Smooth muscle cell (in vitro differentiated cells): ENCODE measurements at regions not wholly inside any gene's neighbourhood (a gene's known extent, or its start where the extent isn't known, plus 50 kb on each side); places are given as distances from the start of the nearest gene placed in this dataset.
A peak's percentile ranks its signal among the peaks of the same experiment; 100 is the strongest.

ENCODE experiments used
- DNase-seq: peaks from one replicate; lab custom pipeline; 2025; ENCODE audit not compliant: unreplicated experiment; lab: John Stamatoyannopoulos, UW
- H2AFZ ChIP-seq: fragments of 200-600 bp; sonication (generic); 2 replicates; pipeline ENCODE4 v1.6.0; 2016; ENCODE audit warnings: antibody characterized with exemption, low read depth, mild to moderate bottlenecking
- H3F3A ChIP-seq: fragments of 200-600 bp; sonication (generic); 2 replicates; pipeline ENCODE4 v1.6.0; 2017; ENCODE audit warnings: antibody characterized with exemption, low read depth
- H3K27ac ChIP-seq: fragments of 200-600 bp; sonication (generic); 2 replicates; pipeline ENCODE4 v1.5.1; 2016; ENCODE audit warnings: low read depth, mild to moderate bottlenecking
- H3K27me3 ChIP-seq: fragments of 200-600 bp; sonication (generic); 2 replicates; pipeline ENCODE4 v1.6.1; 2016; ENCODE audit warnings: low read depth, mild to moderate bottlenecking
- H3K36me3 ChIP-seq: fragments of 200-600 bp; sonication (generic); 2 replicates; pipeline ENCODE4 v1.5.1; 2016; ENCODE audit warnings: low read depth
- H3K4me1 ChIP-seq: fragments of 200-600 bp; sonication (generic); 2 replicates; pipeline ENCODE4 v1.5.1; 2016; ENCODE audit warnings: low read depth
- H3K4me2 ChIP-seq: fragments of 200-600 bp; sonication (generic); 2 replicates; pipeline ENCODE4 v1.6.0; 2016; ENCODE audit warnings: mild to moderate bottlenecking
- H3K4me3 ChIP-seq: fragments of 200-600 bp; sonication (generic); 2 replicates; pipeline ENCODE4 v1.5.1; 2016; ENCODE audit warnings: mild to moderate bottlenecking
- H3K79me2 ChIP-seq: fragments of 200-600 bp; sonication (generic); 2 replicates; pipeline ENCODE4 v1.6.0; 2016; ENCODE audit warnings: low read depth, mild to moderate bottlenecking
- H3K9ac ChIP-seq: fragments of 200-600 bp; sonication (generic); 2 replicates; pipeline ENCODE4 v1.6.0; 2016; ENCODE audit warnings: low read depth
- H3K9me3 ChIP-seq: fragments of 200-600 bp; sonication (generic); replicated peaks from 2 replicates; pipeline ENCODE4 v1.5.1; 2016; ENCODE audit warnings: low read depth
- H4K20me1 ChIP-seq: fragments of 200-600 bp; sonication (generic); 2 replicates; pipeline ENCODE4 v1.6.0; 2016; ENCODE audit warnings: low read depth
- WGBS: methylation state at CpG from one replicate; pipeline ENCODE4 v1.1.7; 2016; ENCODE audit warnings: low lambda C conversion rate; 5-methylcytosine and 5-hydroxymethylcytosine counted together
- TF ChIP-seq, protein P1 (sequence below): fragments of 200-600 bp; sonication (generic); IDR thresholded peaks from 2 replicates; pipeline ENCODE4 v1.5.1; 2017; ENCODE audit warnings: borderline replicate concordance, mild to moderate bottlenecking, antibody characterized with exemption; ENCODE audit not compliant: insufficient read depth, poor library complexity, severe bottlenecking

DNA sequence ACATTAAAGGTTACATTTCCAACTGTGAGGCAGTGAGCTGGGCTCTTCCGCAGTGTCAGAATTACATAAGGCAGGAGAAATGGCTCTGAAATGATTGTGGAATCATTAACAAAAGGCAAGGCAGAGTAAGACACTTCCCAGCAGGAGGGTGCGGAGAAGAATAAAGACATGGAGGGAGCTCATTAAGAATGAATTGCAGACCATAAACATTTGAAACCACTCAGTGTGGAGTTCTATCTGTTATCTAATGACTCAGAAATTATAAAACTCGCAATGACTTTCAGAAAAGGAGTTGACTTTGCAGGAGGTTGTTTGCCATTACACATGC lies 77.0 kb downstream of the SMIM21 start:
- no peaks in the 10 kb centered on the region for H3K9me3 ChIP-seq
- H3K9ac ChIP-seq, result no peak overlapping the region
- no peaks in the 10 kb centered on the region for H3K36me3 ChIP-seq
- peak overlapping the region; percentile 6 for H2AFZ ChIP-seq
- no peak overlapping the region for H3K4me3 ChIP-seq
- H3K4me1 ChIP-seq, result peaks cover 8% of the 10 kb centered on the region
- 29% methylated on average over 3 of the region's 3 CpGs for WGBS
- no peaks in the 10 kb centered on the region for H3K27me3 ChIP-seq
- no peaks in the 10 kb centered on the region for H4K20me1 ChIP-seq
- no peaks in the 10 kb centered on the region for H3F3A ChIP-seq
- peak overlapping the region; percentile 35 for H3K4me2 ChIP-seq
- TF ChIP-seq, protein P1, sequence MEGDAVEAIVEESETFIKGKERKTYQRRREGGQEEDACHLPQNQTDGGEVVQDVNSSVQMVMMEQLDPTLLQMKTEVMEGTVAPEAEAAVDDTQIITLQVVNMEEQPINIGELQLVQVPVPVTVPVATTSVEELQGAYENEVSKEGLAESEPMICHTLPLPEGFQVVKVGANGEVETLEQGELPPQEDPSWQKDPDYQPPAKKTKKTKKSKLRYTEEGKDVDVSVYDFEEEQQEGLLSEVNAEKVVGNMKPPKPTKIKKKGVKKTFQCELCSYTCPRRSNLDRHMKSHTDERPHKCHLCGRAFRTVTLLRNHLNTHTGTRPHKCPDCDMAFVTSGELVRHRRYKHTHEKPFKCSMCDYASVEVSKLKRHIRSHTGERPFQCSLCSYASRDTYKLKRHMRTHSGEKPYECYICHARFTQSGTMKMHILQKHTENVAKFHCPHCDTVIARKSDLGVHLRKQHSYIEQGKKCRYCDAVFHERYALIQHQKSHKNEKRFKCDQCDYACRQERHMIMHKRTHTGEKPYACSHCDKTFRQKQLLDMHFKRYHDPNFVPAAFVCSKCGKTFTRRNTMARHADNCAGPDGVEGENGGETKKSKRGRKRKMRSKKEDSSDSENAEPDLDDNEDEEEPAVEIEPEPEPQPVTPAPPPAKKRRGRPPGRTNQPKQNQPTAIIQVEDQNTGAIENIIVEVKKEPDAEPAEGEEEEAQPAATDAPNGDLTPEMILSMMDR, result no peak
- H3K27ac ChIP-seq, result no peak overlapping the region
- no peak for DNase-seq
- no peaks in the 10 kb centered on the region for H3K79me2 ChIP-seq

GRCh38 chr18:75349668-75350511 lies 77.6 kb downstream of the SMIM21 start:
- Histone ChIP-seq H3K4me1 (peaks cover 8% of the 10 kb centered on the region), H3K9ac (no peak overlapping the region), H3K4me3 (no peak overlapping the region), H3F3A (no peaks in the 10 kb centered on the region), H3K27me3 (no peaks in the 10 kb centered on the region), H4K20me1 (no peaks in the 10 kb centered on the region), H3K79me2 (no peaks in the 10 kb centered on the region), H3K27ac (no peak overlapping the region), H3K9me3 (no peaks in the 10 kb centered on the region), H2AFZ (peak overlapping the region; percentile 6), H3K4me2 (peak overlapping the region; percentile 35), H3K36me3 (no peaks in the 10 kb centered on the region)
- DNase-seq, result no peak
- WGBS, result 72% methylated on average over 18 of the region's 18 CpGs
- TF ChIP-seq, protein P1, result no peak

GRCh38 chr18:75346671-75347070 lies 80.8 kb downstream of the SMIM21 start:
- Histone ChIP-seq H3K27ac (no peak overlapping the region), H3K79me2 (no peaks in the 10 kb centered on the region), H3K4me3 (no peak overlapping the region), H3K36me3 (no peaks in the 10 kb centered on the region), H4K20me1 (no peaks in the 10 kb centered on the region), H3K27me3 (no peaks in the 10 kb centered on the region), H3K9ac (no peak overlapping the region), H3K4me2 (no peak overlapping the region), H3K4me1 (peaks cover 8% of the 10 kb centered on the region), H2AFZ (no peak overlapping the region), H3F3A (no peaks in the 10 kb centered on the region), H3K9me3 (no peaks in the 10 kb centered on the region)
- 42% methylated on average over 6 of the region's 6 CpGs for WGBS
- TF ChIP-seq, protein P1, result no peak
- no peak for DNase-seq

GRCh38 chr18:75344615-75345014 lies 82.9 kb downstream of the SMIM21 start:
- Histone ChIP-seq H3K9me3 (no peaks in the 10 kb centered on the region), H3K4me1 (no peaks in the 10 kb centered on the region), H3F3A (no peaks in the 10 kb centered on the region), H3K4me2 (no peak overlapping the region), H3K79me2 (no peaks in the 10 kb centered on the region), H4K20me1 (no peaks in the 10 kb centered on the region), H3K36me3 (no peaks in the 10 kb centered on the region), H3K27ac (no peak overlapping the region), H2AFZ (no peak overlapping the region), H3K9ac (no peak overlapping the region), H3K4me3 (no peak overlapping the region), H3K27me3 (no peaks in the 10 kb centered on the region)
- TF ChIP-seq, protein P1, result no peak
- DNase-seq, result no peak
- 81% methylated on average over 7 of the region's 7 CpGs for WGBS
